NOMO-1 (cell line): ENCODE measurements at regions not wholly inside any gene's neighbourhood (a gene's known extent, or its start where the extent isn't known, plus 50 kb on each side); places are given as distances from the start of the nearest gene placed in this dataset.

Experiments
- DNase-seq, 2 experiments: peaks; one replicate each; lab custom pipeline; 2025; ENCODE audit not compliant: unreplicated experiment in 2 of 2; lab: John Stamatoyannopoulos, UW

- no peak for DNase-seq
Measured at GRCh38 chr5:112616812-112617547, 120.7 kb upstream of the APC start.

- no peak for DNase-seq
Measured at GRCh38 chr5:112625246-112625645, 112.4 kb upstream of the APC start.

- no peak for DNase-seq
Measured at GRCh38 chr5:112625689-112626438, 111.8 kb upstream of the APC start.

GRCh38 chr5:112626715-112627114, 111.0 kb upstream of the APC start:
- DNase-seq = no peak

GRCh38 chr5:112628214-112628980, 109.3 kb upstream of the APC start:
- DNase-seq = no peak

GRCh38 chr5:112630246-112631009, 107.3 kb upstream of the APC start:
- DNase-seq = no peak

GRCh38 chr5:112634166-112634565, 103.5 kb upstream of the APC start:
- peak; percentile 55 to 90 for DNase-seq

- no peak for DNase-seq
Measured at GRCh38 chr5:112634796-112635195, 102.9 kb upstream of the APC start.

GRCh38 chr5:112635276-112635675, 102.4 kb upstream of the APC start:
- DNase-seq = no peak

- no peak for DNase-seq
Measured at GRCh38 chr5:112635771-112636731, 101.6 kb upstream of the APC start.

GRCh38 chr5:112636751-112637150, 100.9 kb upstream of the APC start:
- no peak for DNase-seq

GRCh38 chr5:112637343-112637742, 100.3 kb upstream of the APC start:
- DNase-seq = no peak

GRCh38 chr5:112640546-112640945, 97.1 kb upstream of the APC start:
- DNase-seq = no peak

- no peak for DNase-seq
Measured at GRCh38 chr5:112641515-112642110, 96.1 kb upstream of the APC start.

GRCh38 chr5:112642885-112643284, 94.8 kb upstream of the APC start:
- no peak for DNase-seq

GRCh38 chr5:112643339-112643971, 94.2 kb upstream of the APC start:
- no peak for DNase-seq

- peak in 1 of 2 experiments; percentile 59 for DNase-seq
Measured at GRCh38 chr5:112646139-112646936, 91.3 kb upstream of the APC start.

- DNase-seq = no peak
Measured at GRCh38 chr5:112647428-112647827, 90.3 kb upstream of the APC start.
